ENCODE measurements at regions not wholly inside any gene's neighbourhood (a gene's known extent, or its start where the extent isn't known, plus 50 kb on each side); places are given as distances from the start of the nearest gene placed in this dataset.

DNA sequence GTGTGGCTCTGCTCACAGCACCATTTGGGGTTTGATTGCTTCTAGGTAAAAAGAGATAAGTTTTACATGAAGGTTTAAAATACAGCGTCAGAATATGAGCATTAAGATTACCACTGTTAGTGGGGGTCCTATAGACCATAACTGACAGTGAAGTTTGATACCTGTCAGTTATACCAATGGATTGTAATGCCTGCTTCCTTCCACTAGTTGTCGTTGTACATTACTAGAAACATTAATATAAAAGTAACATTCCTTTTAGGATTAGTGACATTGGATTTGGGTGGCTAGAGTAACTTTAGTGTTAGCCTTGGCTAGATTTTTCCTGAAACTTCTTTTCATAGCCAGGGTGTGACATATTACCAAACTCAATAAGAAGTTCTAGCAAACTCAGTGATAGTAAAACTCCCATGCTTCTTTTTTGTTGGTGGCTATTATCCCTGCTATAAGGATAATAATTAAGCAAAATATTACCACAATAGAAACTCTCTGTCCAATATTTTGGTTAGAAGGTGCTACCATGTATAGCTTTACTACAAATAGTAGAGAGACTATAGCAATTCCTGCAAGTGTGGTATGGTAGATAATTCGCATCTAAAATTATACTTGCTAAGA is 57.1 kb downstream of the FAM181B start:
- no peak overlapping the region for H3K4me3 Mint-ChIP-seq
- H3K4me1 Mint-ChIP-seq (ENCODE audit: low read depth), result no peaks in the 10 kb centered on the region
- peaks cover 17% of the 10 kb centered on the region for H3K27me3 Mint-ChIP-seq (ENCODE audit: low read depth)
- no peaks in the 10 kb centered on the region for H3K36me3 Mint-ChIP-seq (ENCODE audit: low read depth)
- intact Hi-C loops (cut with micrococcal nuclease), result no loop called here
- DNase-seq, result no peak
- CTCF ChIA-PET, result no interaction called here
- H3K27ac Mint-ChIP-seq, result no peak overlapping the region
- H3K9me3 Mint-ChIP-seq, result no peaks in the 10 kb centered on the region

DNA sequence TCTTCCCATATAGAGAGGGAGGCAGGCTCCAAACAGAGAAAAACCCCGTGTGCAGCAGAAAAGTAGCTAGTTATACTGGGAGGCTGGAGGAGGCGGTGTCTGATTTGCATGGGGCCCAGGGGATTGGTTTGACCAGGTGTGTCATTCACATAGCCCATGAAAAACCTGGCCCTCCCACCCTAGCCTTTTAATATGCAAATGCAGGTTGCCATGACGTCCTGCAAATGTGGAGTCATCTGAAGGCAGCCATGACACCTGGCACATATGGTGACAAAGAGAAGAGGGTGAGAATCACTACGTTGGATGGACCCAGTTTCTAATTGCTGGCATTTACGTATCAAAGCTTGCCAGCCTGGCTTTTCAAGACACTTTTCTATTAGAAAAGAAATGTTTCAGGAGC is 57.8 kb downstream of the FAM181B start:
- CTCF ChIA-PET, result no interaction called here
- H3K9me3 Mint-ChIP-seq, result no peaks in the 10 kb centered on the region

DNA sequence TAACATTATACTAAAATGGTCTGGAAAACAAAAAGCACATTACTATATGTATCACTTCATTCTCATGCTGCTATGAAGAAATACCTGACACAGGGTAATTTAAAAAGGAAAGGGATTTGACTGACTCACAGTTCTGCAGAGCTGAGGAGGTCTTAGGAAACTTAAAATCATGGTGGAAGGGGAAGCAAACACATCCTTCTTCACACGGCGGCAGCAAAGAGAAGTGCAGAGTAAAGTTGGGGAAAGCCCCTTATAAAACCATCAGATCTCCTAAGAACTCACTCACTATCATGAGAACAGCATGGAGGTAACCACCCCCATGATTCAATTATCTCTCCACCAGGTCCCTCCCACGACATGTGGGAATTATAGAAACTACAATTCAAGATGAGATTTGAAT is 60.0 kb downstream of the FAM181B start:
- intact Hi-C loops (cut with micrococcal nuclease), result no loop called here
- H3K36me3 Mint-ChIP-seq (ENCODE audit: low read depth), result no peaks in the 10 kb centered on the region
- no peak overlapping the region for H3K4me3 Mint-ChIP-seq
- CTCF ChIA-PET, result interaction anchor here (1.3 kb wide), 1 partner anchor 72 kb away, joined by 3 read pairs; no protein-coding TSS in a partner anchor
- no peaks in the 10 kb centered on the region for H3K4me1 Mint-ChIP-seq (ENCODE audit: low read depth)
- peaks cover 25% of the 10 kb centered on the region for H3K27me3 Mint-ChIP-seq (ENCODE audit: low read depth)
- no peaks in the 10 kb centered on the region for H3K9me3 Mint-ChIP-seq
- no peak for DNase-seq
- no peak overlapping the region for H3K27ac Mint-ChIP-seq

More for the DNA sequence above, 57.8 kb downstream of the FAM181B start:
- peaks cover 17% of the 10 kb centered on the region for H3K27me3 Mint-ChIP-seq (ENCODE audit: low read depth)
- intact Hi-C loops (cut with micrococcal nuclease), result no loop called here
- H3K36me3 Mint-ChIP-seq (ENCODE audit: low read depth), result no peaks in the 10 kb centered on the region
- H3K4me1 Mint-ChIP-seq (ENCODE audit: low read depth), result no peaks in the 10 kb centered on the region
- H3K4me3 Mint-ChIP-seq, result no peak overlapping the region
- no peak for DNase-seq
- no peak overlapping the region for H3K27ac Mint-ChIP-seq

DNA sequence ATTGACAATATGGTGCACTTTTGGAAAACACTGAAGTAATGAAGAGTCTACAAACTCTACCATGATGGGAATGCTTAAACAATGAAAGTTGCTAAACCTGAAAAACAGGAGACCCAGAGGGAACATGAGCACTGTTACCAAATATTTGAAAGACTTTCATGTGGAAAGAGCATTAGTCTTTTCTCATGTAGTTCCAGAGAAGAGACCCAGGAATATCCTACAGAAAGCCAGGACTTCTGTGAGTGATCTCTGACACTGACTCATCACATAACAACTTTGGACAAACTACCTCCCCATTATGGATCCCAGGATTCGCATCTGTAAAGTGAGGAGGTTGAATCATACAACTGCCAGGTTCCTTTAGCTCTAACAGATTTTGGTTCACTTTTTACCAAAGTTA is 62.2 kb downstream of the FAM181B start:
- CTCF ChIA-PET, result no interaction called here
- no peak overlapping the region for H3K4me3 Mint-ChIP-seq
- no peak for DNase-seq
- H3K4me1 Mint-ChIP-seq (ENCODE audit: low read depth), result no peaks in the 10 kb centered on the region
- intact Hi-C loops (cut with micrococcal nuclease), result no loop called here
- peaks cover 27% of the 10 kb centered on the region for H3K27me3 Mint-ChIP-seq (ENCODE audit: low read depth)
- H3K36me3 Mint-ChIP-seq (ENCODE audit: low read depth), result no peaks in the 10 kb centered on the region
- H3K9me3 Mint-ChIP-seq, result no peaks in the 10 kb centered on the region
- H3K27ac Mint-ChIP-seq, result no peak overlapping the region

DNA sequence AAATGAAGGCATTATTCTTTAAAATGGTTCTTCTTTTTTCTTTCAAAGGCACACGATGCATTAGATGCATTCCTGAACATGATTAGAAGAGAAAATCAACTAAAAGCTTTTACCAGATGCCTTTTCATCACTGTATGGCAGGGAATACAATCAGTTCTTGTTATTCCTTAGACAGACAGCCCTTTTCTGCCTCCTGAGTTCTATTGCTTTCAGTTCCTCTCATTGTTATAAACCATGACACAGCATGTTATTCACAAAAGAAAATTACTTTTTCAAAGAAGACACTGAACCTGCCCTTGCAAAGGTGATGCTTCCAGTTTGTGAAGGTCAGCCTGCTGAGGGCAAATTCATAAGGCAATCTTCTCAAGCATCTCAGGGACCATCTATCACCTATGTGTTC is 70.1 kb downstream of the FAM181B start:
- Mint-ChIP-seq H3K4me3 (no peak overlapping the region), H3K4me1 (ENCODE audit: low read depth) (no peaks in the 10 kb centered on the region), H3K27me3 (ENCODE audit: low read depth) (peaks cover 7% of the 10 kb centered on the region), H3K27ac (no peak overlapping the region), H3K36me3 (ENCODE audit: low read depth) (no peaks in the 10 kb centered on the region), H3K9me3 (no peaks in the 10 kb centered on the region)
- intact Hi-C loops (cut with micrococcal nuclease), result no loop called here
- CTCF ChIA-PET, result no interaction called here
- no peak for DNase-seq

DNA sequence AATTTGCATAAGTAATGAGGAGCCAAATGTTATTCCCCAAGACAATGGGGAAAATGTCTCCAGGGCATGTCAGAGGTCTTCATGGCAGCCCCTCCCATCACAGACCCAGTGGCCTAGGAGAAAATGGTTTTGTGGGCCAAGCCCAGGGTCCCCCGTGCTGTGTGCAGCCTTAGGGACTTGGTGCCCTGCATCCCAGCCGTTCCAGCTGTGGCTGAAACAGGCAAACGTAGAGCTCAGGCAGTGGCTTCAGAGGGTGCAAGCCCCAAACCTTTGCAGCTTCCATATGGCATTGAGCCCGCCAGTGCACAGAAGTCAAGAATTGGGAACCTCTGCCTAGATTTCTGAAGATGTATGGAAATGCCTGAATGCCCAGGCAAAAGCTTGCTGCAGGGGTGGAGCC is 79.9 kb downstream of the FAM181B start:
- intact Hi-C loops (cut with micrococcal nuclease), result no loop called here
- Mint-ChIP-seq H3K27ac (no peak overlapping the region), H3K27me3 (ENCODE audit: low read depth) (peaks cover 19% of the 10 kb centered on the region), H3K36me3 (ENCODE audit: low read depth) (no peaks in the 10 kb centered on the region), H3K9me3 (no peaks in the 10 kb centered on the region), H3K4me3 (no peak overlapping the region), H3K4me1 (ENCODE audit: low read depth) (no peaks in the 10 kb centered on the region)
- CTCF ChIA-PET, result no interaction called here
- DNase-seq, result no peak

DNA sequence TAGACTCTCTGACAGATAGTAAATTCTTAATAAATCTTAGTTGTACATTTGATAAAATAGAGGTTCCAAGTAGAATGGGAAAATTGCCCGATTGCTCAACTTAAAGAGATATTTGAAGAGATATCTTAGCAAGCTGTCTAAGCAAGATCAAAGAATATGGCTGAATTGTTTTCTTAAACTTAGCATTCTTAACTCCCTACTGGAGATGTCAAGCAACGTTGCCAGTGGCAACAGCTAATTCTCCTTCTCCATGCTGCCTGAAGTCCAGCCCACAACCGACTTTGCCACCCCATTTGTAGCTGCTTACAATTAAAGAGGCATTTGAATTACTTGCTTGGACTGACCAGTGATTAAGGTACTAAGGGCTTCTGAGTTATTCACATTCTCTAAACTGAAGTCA is 94.4 kb downstream of the FAM181B start:
- intact Hi-C loops (cut with micrococcal nuclease), result no loop called here
- H3K4me3 Mint-ChIP-seq, result no peak overlapping the region
- H3K27me3 Mint-ChIP-seq (ENCODE audit: low read depth), result peaks cover 19% of the 10 kb centered on the region
- no peak overlapping the region for H3K27ac Mint-ChIP-seq
- DNase-seq, result no peak
- CTCF ChIA-PET, result no interaction called here
- no peaks in the 10 kb centered on the region for H3K4me1 Mint-ChIP-seq (ENCODE audit: low read depth)
- no peaks in the 10 kb centered on the region for H3K9me3 Mint-ChIP-seq
- no peaks in the 10 kb centered on the region for H3K36me3 Mint-ChIP-seq (ENCODE audit: low read depth)

DNA sequence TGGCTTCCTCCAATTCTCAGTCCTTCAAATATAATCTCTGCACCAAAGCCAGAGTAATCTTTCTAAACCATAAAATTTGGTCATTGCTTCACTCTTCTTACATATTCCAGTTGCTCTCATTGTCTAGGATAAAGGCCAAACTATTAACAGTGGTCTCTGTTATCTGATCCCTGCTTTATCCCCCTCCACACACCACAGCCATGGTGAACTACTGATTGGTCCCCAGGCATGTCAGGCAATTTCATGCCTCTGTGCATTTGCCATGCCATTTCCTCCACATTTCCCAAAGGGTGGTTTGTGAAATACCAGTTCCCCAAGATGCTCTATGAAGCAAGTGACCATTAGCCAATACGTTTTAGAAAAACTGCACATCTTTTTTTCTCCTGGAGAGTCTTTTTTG is 97.0 kb downstream of the FAM181B start:
- intact Hi-C loops (cut with micrococcal nuclease), result no loop called here
- Mint-ChIP-seq H3K27ac (no peak overlapping the region), H3K4me3 (no peak overlapping the region), H3K36me3 (ENCODE audit: low read depth) (no peaks in the 10 kb centered on the region), H3K4me1 (ENCODE audit: low read depth) (peaks cover 5% of the 10 kb centered on the region), H3K27me3 (ENCODE audit: low read depth) (peaks cover 14% of the 10 kb centered on the region), H3K9me3 (no peaks in the 10 kb centered on the region)
- CTCF ChIA-PET, result no interaction called here
- no peak for DNase-seq

DNA sequence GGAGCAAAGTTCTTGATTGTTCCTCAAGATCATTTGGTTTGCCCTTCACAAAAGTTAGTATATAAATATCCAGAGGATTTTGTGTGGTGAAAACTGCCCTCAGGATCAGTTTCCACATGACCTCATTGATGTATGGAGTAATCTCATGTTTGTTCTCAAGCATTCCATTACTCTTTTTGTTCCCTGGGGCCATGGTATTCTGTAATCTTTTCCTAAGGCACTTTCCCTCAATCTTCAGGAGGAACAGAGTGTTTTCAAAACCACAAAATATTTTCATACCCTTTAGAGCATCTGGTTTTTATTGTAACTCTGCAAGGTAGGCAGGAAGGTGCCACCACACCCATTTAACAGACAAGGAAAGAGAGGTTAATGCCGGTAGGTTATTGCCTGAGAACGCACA is 99.6 kb downstream of the FAM181B start:
- Mint-ChIP-seq H3K36me3 (ENCODE audit: low read depth) (no peaks in the 10 kb centered on the region), H3K27me3 (ENCODE audit: low read depth) (peaks cover 10% of the 10 kb centered on the region), H3K27ac (no peak overlapping the region), H3K4me3 (no peak overlapping the region), H3K4me1 (ENCODE audit: low read depth) (peaks cover 5% of the 10 kb centered on the region), H3K9me3 (no peaks in the 10 kb centered on the region)
- intact Hi-C loops (cut with micrococcal nuclease), result no loop called here
- CTCF ChIA-PET, result no interaction called here
- DNase-seq, result no peak

DNA sequence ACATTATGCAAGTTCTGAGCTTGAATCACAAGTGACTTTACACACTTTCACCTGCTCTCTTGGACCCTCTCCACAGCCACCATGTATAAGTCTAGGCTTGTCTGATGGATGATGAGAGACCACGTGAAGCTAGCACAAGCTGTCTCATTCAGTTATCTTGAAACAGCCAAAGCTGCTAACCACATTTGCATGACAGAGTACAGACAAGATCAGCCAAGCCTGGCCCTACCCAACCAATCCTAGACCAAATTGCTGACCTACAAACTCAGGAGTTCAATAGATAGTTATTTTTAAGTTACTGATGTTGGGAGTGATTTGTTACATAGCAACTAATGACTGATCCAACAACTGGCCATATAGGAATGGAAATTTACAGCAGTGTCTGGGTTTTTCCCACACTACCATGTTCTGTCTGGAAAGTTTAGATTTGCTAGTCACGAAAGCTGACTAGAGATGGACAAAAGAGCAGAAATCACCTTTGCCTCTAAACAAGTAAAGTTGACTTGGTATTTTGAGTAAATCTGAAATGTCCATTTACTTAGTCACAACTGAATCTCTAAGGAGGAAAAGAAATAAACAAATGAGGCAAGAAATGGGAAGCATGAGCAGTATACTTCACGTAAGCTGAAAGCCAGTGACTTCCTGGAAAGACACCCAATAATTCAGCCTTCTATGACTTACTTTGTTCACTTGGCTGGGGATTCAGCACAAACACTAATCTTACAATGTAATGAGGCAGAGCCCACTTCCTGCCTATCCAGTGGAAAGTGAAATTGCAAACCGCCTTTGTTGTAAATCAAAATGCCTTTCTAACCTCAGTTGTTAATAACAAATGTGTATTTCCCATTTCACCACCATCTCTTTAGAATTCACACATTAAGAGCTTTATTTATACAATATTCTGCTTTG is 101.7 kb downstream of the FAM181B start:
- H3K36me3 Mint-ChIP-seq (ENCODE audit: low read depth), result no peaks in the 10 kb centered on the region
- H3K4me3 Mint-ChIP-seq, result no peak overlapping the region
- H3K4me1 Mint-ChIP-seq (ENCODE audit: low read depth), result peaks cover 5% of the 10 kb centered on the region
- no peak overlapping the region for H3K27ac Mint-ChIP-seq
- H3K9me3 Mint-ChIP-seq, result no peaks in the 10 kb centered on the region
- peaks cover 8% of the 10 kb centered on the region for H3K27me3 Mint-ChIP-seq (ENCODE audit: low read depth)
- intact Hi-C loops (cut with micrococcal nuclease), result no loop called here
- DNase-seq, result no peak
- CTCF ChIA-PET, result no interaction called here

DNA sequence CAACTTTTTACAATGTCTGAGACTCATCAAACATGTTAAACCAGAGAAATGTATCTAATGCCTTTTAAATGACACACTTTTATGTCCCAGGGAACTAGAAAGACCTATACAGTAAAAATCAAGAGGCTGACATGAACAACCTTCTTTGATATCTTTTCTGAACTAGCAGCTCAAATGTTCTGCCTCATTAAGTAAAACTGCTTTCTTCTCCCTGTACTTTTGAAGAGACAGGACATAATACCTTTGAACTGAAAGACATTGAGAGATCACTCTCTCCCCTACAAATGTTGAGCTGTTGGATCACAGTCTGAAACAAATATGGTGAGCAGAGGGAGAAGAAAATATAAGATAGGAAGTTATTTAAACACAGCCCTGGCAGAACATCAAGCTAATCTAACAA is 123.0 kb downstream of the FAM181B start:
- H3K36me3 Mint-ChIP-seq (ENCODE audit: low read depth), result no peaks in the 10 kb centered on the region
- intact Hi-C loops (cut with micrococcal nuclease), result no loop called here
- H3K4me3 Mint-ChIP-seq, result no peak overlapping the region
- no peaks in the 10 kb centered on the region for H3K4me1 Mint-ChIP-seq (ENCODE audit: low read depth)
- DNase-seq, result no peak
- H3K9me3 Mint-ChIP-seq, result no peaks in the 10 kb centered on the region
- H3K27ac Mint-ChIP-seq, result no peak overlapping the region
- CTCF ChIA-PET, result interaction anchor here (1.1 kb wide), 1 partner anchor 23 kb away, joined by 3 read pairs; no protein-coding TSS in a partner anchor
- H3K27me3 Mint-ChIP-seq (ENCODE audit: low read depth), result peaks cover 5% of the 10 kb centered on the region

DNA sequence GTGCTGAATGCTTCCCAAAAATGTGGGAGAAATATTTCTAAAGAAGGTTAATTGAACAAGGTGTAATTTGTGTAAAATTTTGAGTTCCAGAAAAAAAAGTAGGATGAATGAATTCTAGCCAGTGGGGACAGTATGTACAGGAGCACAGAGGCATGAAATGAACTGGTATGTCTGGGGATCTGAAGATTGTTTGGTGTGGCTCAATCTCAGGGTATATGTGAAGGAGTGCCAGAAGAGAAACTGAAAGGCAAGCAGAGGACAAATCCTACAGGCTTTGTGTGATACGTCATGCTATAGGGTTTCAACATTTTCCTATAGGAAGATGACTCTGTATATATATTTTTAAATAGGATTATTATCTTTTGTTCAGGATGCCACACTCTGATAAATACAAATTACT is 126.9 kb downstream of the FAM181B start:
- Mint-ChIP-seq H3K27me3 (ENCODE audit: low read depth) (peaks cover 8% of the 10 kb centered on the region), H3K27ac (no peak overlapping the region), H3K4me1 (ENCODE audit: low read depth) (no peaks in the 10 kb centered on the region), H3K36me3 (ENCODE audit: low read depth) (no peaks in the 10 kb centered on the region), H3K9me3 (no peaks in the 10 kb centered on the region), H3K4me3 (no peak overlapping the region)
- no peak for DNase-seq
- CTCF ChIA-PET, result no interaction called here
- intact Hi-C loops (cut with micrococcal nuclease), result no loop called here

DNA sequence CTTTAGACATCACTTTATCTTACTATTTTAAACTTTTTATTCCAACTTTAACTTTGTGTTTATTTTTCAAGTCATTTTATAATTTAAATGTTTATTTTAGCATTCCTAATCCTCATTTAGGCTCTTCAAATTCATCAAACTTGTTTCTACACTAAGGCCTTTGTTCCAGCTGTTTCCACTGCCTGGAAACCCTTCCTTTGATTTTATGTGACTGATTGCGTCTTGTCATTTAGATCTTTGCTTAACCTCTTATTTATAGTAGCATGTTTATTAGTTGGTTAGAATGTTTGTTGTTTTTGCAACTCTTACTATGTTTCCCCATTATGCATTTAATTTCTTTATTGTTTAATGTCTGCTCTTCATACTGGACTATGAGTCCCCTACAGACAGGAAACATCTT is 132.0 kb downstream of the FAM181B start:
- no peaks in the 10 kb centered on the region for H3K9me3 Mint-ChIP-seq
- CTCF ChIA-PET, result interaction anchor here (1.2 kb wide), 2 partner anchors 71 to 94 kb away, joined by 3 read pairs; no protein-coding TSS in a partner anchor
- H3K4me1 Mint-ChIP-seq (ENCODE audit: low read depth), result no peaks in the 10 kb centered on the region
- intact Hi-C loops (cut with micrococcal nuclease), result no loop called here
- H3K36me3 Mint-ChIP-seq (ENCODE audit: low read depth), result no peaks in the 10 kb centered on the region
- DNase-seq, result no peak
- no peak overlapping the region for H3K27ac Mint-ChIP-seq
- H3K4me3 Mint-ChIP-seq, result no peak overlapping the region
- H3K27me3 Mint-ChIP-seq (ENCODE audit: low read depth), result peaks cover 5% of the 10 kb centered on the region
